GM12878 (cell line): ENCODE measurements at regions not wholly inside any gene's neighbourhood (a gene's known extent, or its start where the extent isn't known, plus 50 kb on each side); places are given as distances from the start of the nearest gene placed in this dataset.
"Not testable (repeated sequence)": the region's sequence is repeated elsewhere in the genome, so short reads cannot be mapped to it uniquely, and the experiment has no call there.

Source experiments
- ATAC-seq: fragments of 200-7000 bp; cut with Tn5 transposase; 3 replicates; pipeline ENCODE4 v1.9.1; 2020; ENCODE audit warnings: mild to moderate bottlenecking, moderate library complexity
- BruUV-seq: library from RNA; stranded (reverse); fragments of 400-500 nt; replicated peaks from 2 replicates; lab custom pipeline; 2021; lab: Mats Ljungman, UMichigan
- CTCF ChIA-PET: fragments of 300-600 bp; sonication (Branson Sonifier 250); formaldehyde crosslinking; extraction: SDS; loops from one replicate; lab custom pipeline; 2021; ENCODE audit warnings: inconsistent platforms; lab: Yijun Ruan, JAX
- POLR2A ChIA-PET: fragments of 350-600 bp; formaldehyde crosslinking; extraction: SDS; loops from one replicate; lab custom pipeline; 2021; ENCODE audit warnings: inconsistent platforms; lab: Charles Lee
- RAD21 ChIA-PET: fragments of 300-600 bp; sonication (Branson Sonifier 250); formaldehyde crosslinking; loops from one replicate; lab custom pipeline; 2023; ENCODE audit warnings: antibody characterized with exemption; ENCODE audit not compliant: unreplicated experiment; lab: Charles Lee
- SMC1A ChIA-PET: fragments of 300-600 bp; sonication (Branson Sonifier 250); formaldehyde crosslinking; loops from one replicate; lab custom pipeline; 2023; ENCODE audit not compliant: unreplicated experiment, uncharacterized antibody; lab: Charles Lee
- DNase-seq: peaks from one replicate; pipeline ENCODE4 v3.0.0-alpha.2; 2011; ENCODE audit warnings: low read depth, low spot score
- FAIRE-seq: peaks from 3 replicates; lab custom pipeline; 2011; peaks lifted over from hg19 to GRCh38; lab: Jason Lieb, UNC
- H2AFZ ChIP-seq: 2 replicates; pipeline ENCODE4 v1.6.0; 2011; ENCODE audit warnings: low read depth, low read length, control low read depth; ENCODE audit not compliant: control insufficient read depth
- H3K27ac ChIP-seq: 2 replicates; pipeline ENCODE4 v1.5.1; 2011; ENCODE audit warnings: control low read depth; ENCODE audit not compliant: control insufficient read depth, insufficient read depth
- H3K27me3 ChIP-seq, 2 experiments: replicated peaks in 1 of 2; 2 replicates each; pipeline versions ENCODE4 v1.6.0 to v1.6.1; 2011; ENCODE audit warnings: low read length in 1 of 2; ENCODE audit not compliant: control insufficient read depth in 2 of 2, insufficient read depth in 2 of 2
- H3K36me3 ChIP-seq, 2 experiments: 2 replicates each; pipeline ENCODE4 v1.5.1; 2011; ENCODE audit warnings: low read length in 1 of 2; ENCODE audit not compliant: control insufficient read depth in 2 of 2, insufficient read depth in 2 of 2
- H3K4me1 ChIP-seq: 2 replicates; pipeline ENCODE4 v1.6.1; 2011; ENCODE audit warnings: mild to moderate bottlenecking, low read length, moderate library complexity, mixed read lengths; ENCODE audit not compliant: control insufficient read depth, insufficient read depth
- H3K4me2 ChIP-seq: 2 replicates; pipeline ENCODE4 v1.6.0; 2011; ENCODE audit warnings: control low read depth; ENCODE audit not compliant: control insufficient read depth, insufficient read depth
- H3K4me3 ChIP-seq: fragments of 200-600 bp; sonication (generic); 2 replicates; pipeline ENCODE4 v1.5.1; 2016
- H3K79me2 ChIP-seq: 2 replicates; pipeline ENCODE4 v1.6.0; 2011; ENCODE audit warnings: low read length; ENCODE audit not compliant: control insufficient read depth, insufficient read depth
- H3K9ac ChIP-seq: 2 replicates; pipeline ENCODE4 v1.8.0; 2011; ENCODE audit warnings: low read length, control low read depth, mixed read lengths; ENCODE audit not compliant: control insufficient read depth, insufficient read depth
- H3K9me3 ChIP-seq: replicated peaks from 3 replicates; pipeline ENCODE4 v1.5.1; 2011; ENCODE audit warnings: mild to moderate bottlenecking, low read length; ENCODE audit not compliant: control insufficient read depth, insufficient read depth
- H4K20me1 ChIP-seq: 2 replicates; pipeline ENCODE4 v1.6.0; 2011; ENCODE audit not compliant: control insufficient read depth, insufficient read depth
- CEBPB ChIP-seq, 2 experiments: fragments of 150-350 bp in 1 of 2; IDR thresholded peaks; 2 replicates each; pipeline ENCODE4 v1.6.1; 2012 to 2014; ENCODE audit warnings: low read depth in 2 of 2, low read length in 2 of 2, borderline replicate concordance in 1 of 2, inconsistent platforms in 1 of 2
- CREB1 ChIP-seq: IDR thresholded peaks from 2 replicates; pipeline ENCODE4 v1.6.1; 2012; ENCODE audit warnings: low read depth, mild to moderate bottlenecking, inconsistent platforms
- E2F4 ChIP-seq: IDR thresholded peaks from 2 replicates; pipeline ENCODE4 v1.6.1; 2012; ENCODE audit warnings: low read depth, low read length, improper control_type of control experiment
- FOXM1 ChIP-seq: IDR thresholded peaks from 2 replicates; pipeline ENCODE4 v1.6.1; 2012; ENCODE audit warnings: low read depth, mild to moderate bottlenecking, inconsistent platforms, low read length, moderate library complexity
- JUNB ChIP-seq: IDR thresholded peaks from 2 replicates; pipeline ENCODE4 v1.6.1; 2016; ENCODE audit warnings: antibody characterized with exemption, mild to moderate bottlenecking
- MXI1 ChIP-seq: fragments of 150-350 bp; IDR thresholded peaks from 2 replicates; pipeline ENCODE4 v1.6.1; 2011; ENCODE audit warnings: low read depth, mild to moderate bottlenecking, inconsistent platforms, low read length, improper control_type of control experiment
- NFXL1 ChIP-seq: fragments of 450-650 bp; IDR thresholded peaks from 2 replicates; pipeline ENCODE4 v1.6.1; 2017; ENCODE audit warnings: antibody characterized with exemption, mild to moderate bottlenecking, borderline replicate concordance
- POLR2AphosphoS5 ChIP-seq: IDR thresholded peaks from 2 replicates; pipeline ENCODE4 v1.6.1; 2011; ENCODE audit warnings: mild to moderate bottlenecking, low read length, inconsistent platforms
- RAD21 ChIP-seq: IDR thresholded peaks from 2 replicates; pipeline ENCODE4 v1.6.1; 2011; ENCODE audit warnings: mild to moderate bottlenecking, low read depth, low read length, moderate library complexity; ENCODE audit not compliant: insufficient read depth
- RB1 ChIP-seq: fragments of 450-650 bp; formaldehyde crosslinking; IDR thresholded peaks from 2 replicates; pipeline ENCODE4 v1.6.1; 2017; ENCODE audit warnings: mild to moderate bottlenecking, borderline replicate concordance
- RELB ChIP-seq: fragments of 450-650 bp; IDR thresholded peaks from 2 replicates; pipeline ENCODE4 v1.6.1; 2017; ENCODE audit warnings: low read depth, mild to moderate bottlenecking, moderate library complexity
- RFX5 ChIP-seq: IDR thresholded peaks from 2 replicates; pipeline ENCODE4 v1.6.1; 2011; ENCODE audit warnings: low read depth, low read length, improper control_type of control experiment
- RUNX3 ChIP-seq: IDR thresholded peaks from 2 replicates; pipeline ENCODE4 v1.6.1; 2012; ENCODE audit warnings: low read length, inconsistent platforms
- SMAD1 ChIP-seq: fragments of 450-650 bp; IDR thresholded peaks from 2 replicates; pipeline ENCODE4 v1.6.1; 2018; ENCODE audit warnings: mild to moderate bottlenecking, low read depth; ENCODE audit not compliant: partially characterized antibody
- SMARCA5 ChIP-seq: fragments of 450-650 bp; IDR thresholded peaks from 2 replicates; pipeline ENCODE4 v1.6.1; 2017; ENCODE audit warnings: mild to moderate bottlenecking
- SRF ChIP-seq, 2 experiments: IDR thresholded peaks; 2 replicates each; pipeline ENCODE4 v1.6.1; 2011; ENCODE audit warnings: low read depth in 2 of 2, low read length in 2 of 2, mild to moderate bottlenecking in 1 of 2, moderate library complexity in 1 of 2
- WGBS: methylation state at CpG from one replicate; pipeline ENCODE4 v1.1.6; 2016; ENCODE audit warnings: low lambda C conversion rate; ENCODE audit not compliant: insufficient replicate concordance, insufficient coverage; ENCODE audit errors: missing lambda C conversion rate; 5-methylcytosine and 5-hydroxymethylcytosine counted together
- in situ Hi-C: fragments of 300-500 bp; cut with MboI; formaldehyde crosslinking; loops from 9 replicates; pipeline ENCODE4 v1.14.3; 2018; ENCODE audit warnings: mixed read lengths
- intact Hi-C: fragments of 100-400 bp; cut with micrococcal nuclease; formaldehyde crosslinking; loops from one replicate; pipeline ENCODE4 v1.14.2; 2022; ENCODE audit not compliant: unreplicated experiment

- no peak for TF ChIP-seq CREB1
- no peak for TF ChIP-seq MXI1
- no peak for TF ChIP-seq RFX5
- TF ChIP-seq SMAD1 = no peak
Observed at GRCh38 chr4:170794525-170794924, 704.8 kb upstream of the AADAT start (continued).

GRCh38 chr4:170788540-170789051, 698.8 kb upstream of the AADAT start:
- H2AFZ ChIP-seq, H3K9ac ChIP-seq, BruUV-seq, DNase-seq, H4K20me1 ChIP-seq, H3K79me2 ChIP-seq, SMC1A ChIA-PET, POLR2A ChIA-PET, H3K4me2 ChIP-seq, CTCF ChIA-PET, H3K4me3 ChIP-seq, H3K36me3 ChIP-seq, intact Hi-C loops, H3K27ac ChIP-seq, FAIRE-seq, H3K27me3 ChIP-seq, H3K9me3 ChIP-seq, H3K4me1 ChIP-seq, in situ Hi-C loops, ATAC-seq: not testable (repeated sequence)
- WGBS = 48% methylated on average over 27 of the region's 28 CpGs
- RAD21 ChIA-PET = interaction anchor here (0.6 kb wide), 1 partner anchor 476 kb away, joined by 3 read pairs; no protein-coding TSS in a partner anchor

GRCh38 chr4:170777663-170778062, 687.9 kb upstream of the AADAT start:
- in situ Hi-C loops = no loop called here
- no peak for TF ChIP-seq NFXL1
- no peak for TF ChIP-seq FOXM1
- TF ChIP-seq RAD21 = no peak
- no peak for TF ChIP-seq CEBPB (IDR thresholded peaks at IDR 0.05; ENCODE audit: borderline replicate concordance in 1 of 2, low read depth in 2 of 2, low read length in 2 of 2)
- TF ChIP-seq JUNB = no peak
- no peak for TF ChIP-seq E2F4
- no peak for TF ChIP-seq SRF (IDR thresholded peaks at IDR 0.05; ENCODE audit: low read depth in 2 of 2, low read length in 2 of 2)
- no peak for TF ChIP-seq SMARCA5
- TF ChIP-seq RELB = no peak
- no peak for TF ChIP-seq RB1
- TF ChIP-seq RUNX3 = no peak
- no peak for TF ChIP-seq POLR2AphosphoS5

More at GRCh38 chr4:170777663-170778062, 687.9 kb upstream of the AADAT start:
- no peaks in the 10 kb centered on the region for H3K79me2 ChIP-seq
- H3K27ac ChIP-seq = no peak overlapping the region
- WGBS = 0% methylated on average over 3 of the region's 3 CpGs
- POLR2A ChIA-PET = no interaction called here
- BruUV-seq = no TSS peak
- no peak overlapping the region for H3K4me2 ChIP-seq
- SMC1A ChIA-PET = no interaction called here
- RAD21 ChIA-PET = no interaction called here
- DNase-seq (no peak), FAIRE-seq (no peak), ATAC-seq (peak; percentile 70)
- no peaks in the 10 kb centered on the region for H3K27me3 ChIP-seq
- no peaks in the 10 kb centered on the region for H3K36me3 ChIP-seq
- no peak overlapping the region for H3K9ac ChIP-seq
- H3K9me3 ChIP-seq = no peaks in the 10 kb centered on the region; the same call in 2 of the 3 replicates
- no peak overlapping the region for H3K4me3 ChIP-seq
- H3K4me1 ChIP-seq = no peaks in the 10 kb centered on the region
- no peaks in the 10 kb centered on the region for H4K20me1 ChIP-seq
- no peak overlapping the region for H2AFZ ChIP-seq
- CTCF ChIA-PET = no interaction called here
- intact Hi-C loops = no loop called here
